Activated T-helper 17 cell treated with anti-CD3 and anti-CD28 coated beads, Interleukin-2, amount 50 U/mL, for 72 hours (primary cell): ENCODE measurements at regions not wholly inside any gene's neighbourhood (a gene's known extent, or its start where the extent isn't known, plus 50 kb on each side); places are given as distances from the start of the nearest gene placed in this dataset.

ENCODE experiments used
- ATAC-seq: fragments of 150-1000 bp; cut with Tn5 transposase; replicated peaks from 2 replicates; pipeline ENCODE4 v1.10.0; 2021; ENCODE audit warnings: mild to moderate bottlenecking, moderate library complexity
- H3K27ac Mint-ChIP-seq: one replicate; pipeline ENCODE4 v1.8.0; 2022; ENCODE audit warnings: mixed read lengths
- H3K27me3 Mint-ChIP-seq: one replicate; pipeline ENCODE4 v1.8.0; 2022; ENCODE audit warnings: mixed read lengths
- H3K36me3 Mint-ChIP-seq: one replicate; pipeline ENCODE4 v1.8.0; 2022; ENCODE audit warnings: low read depth, mild to moderate bottlenecking, mixed read lengths
- H3K4me1 Mint-ChIP-seq: one replicate; pipeline ENCODE4 v1.8.0; 2022; ENCODE audit warnings: mixed read lengths
- H3K4me3 Mint-ChIP-seq: one replicate; pipeline ENCODE4 v1.8.0; 2022; ENCODE audit warnings: mild to moderate bottlenecking, mixed read lengths
- H3K9me3 Mint-ChIP-seq: one replicate; pipeline ENCODE4 v1.8.0; 2022; ENCODE audit warnings: mixed read lengths

DNA sequence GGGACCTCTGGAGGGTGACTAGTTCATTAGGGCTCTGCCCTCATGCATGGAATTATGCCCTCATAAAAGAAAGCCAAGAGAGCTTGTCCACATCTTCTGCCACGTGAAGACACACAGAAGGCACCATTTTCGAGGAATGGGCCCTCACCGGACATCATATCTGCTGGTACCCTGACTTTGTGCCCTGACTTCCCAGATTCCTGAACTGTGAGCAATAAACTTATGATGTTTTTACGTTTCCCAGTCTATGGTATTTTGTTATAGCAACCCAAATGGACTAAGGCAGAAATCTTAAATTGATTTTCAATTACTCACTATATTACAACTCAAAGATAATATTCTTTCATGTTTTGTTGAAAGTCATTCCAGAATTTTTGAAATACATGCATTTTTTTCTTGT lies 163.8 kb upstream of the PAPPA start:
- no peak overlapping the region for H3K4me3 Mint-ChIP-seq
- H3K27me3 Mint-ChIP-seq = no peaks in the 10 kb centered on the region
- H3K36me3 Mint-ChIP-seq = no peaks in the 10 kb centered on the region
- H3K27ac Mint-ChIP-seq = no peak overlapping the region
- H3K9me3 Mint-ChIP-seq = peaks cover 9% of the 10 kb centered on the region
- ATAC-seq = no peak
- no peaks in the 10 kb centered on the region for H3K4me1 Mint-ChIP-seq

DNA sequence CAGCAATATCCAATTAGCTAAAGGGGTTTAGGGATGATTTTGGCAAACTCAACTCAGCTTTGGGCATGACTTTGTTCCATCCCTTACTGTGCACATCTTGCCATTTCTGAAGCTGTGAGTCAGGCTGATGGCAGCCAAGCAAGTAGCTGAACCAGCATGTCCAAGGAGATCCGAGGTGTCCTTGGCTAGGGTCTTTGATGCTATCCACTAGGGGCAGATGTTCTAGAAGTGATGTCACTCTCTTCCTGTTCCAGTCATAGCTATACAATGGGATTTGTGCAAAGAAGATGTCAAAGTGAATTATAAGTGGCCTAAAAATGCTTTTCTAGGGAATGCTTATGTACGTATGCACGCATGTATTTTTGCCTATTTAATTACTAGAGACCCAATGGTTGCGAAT lies 160.8 kb upstream of the PAPPA start:
- H3K36me3 Mint-ChIP-seq = no peaks in the 10 kb centered on the region
- H3K27me3 Mint-ChIP-seq = peaks cover 3% of the 10 kb centered on the region
- no peak for ATAC-seq
- H3K4me3 Mint-ChIP-seq = no peak overlapping the region
- H3K4me1 Mint-ChIP-seq = no peaks in the 10 kb centered on the region
- H3K27ac Mint-ChIP-seq = no peak overlapping the region
- H3K9me3 Mint-ChIP-seq = peaks cover 6% of the 10 kb centered on the region

DNA sequence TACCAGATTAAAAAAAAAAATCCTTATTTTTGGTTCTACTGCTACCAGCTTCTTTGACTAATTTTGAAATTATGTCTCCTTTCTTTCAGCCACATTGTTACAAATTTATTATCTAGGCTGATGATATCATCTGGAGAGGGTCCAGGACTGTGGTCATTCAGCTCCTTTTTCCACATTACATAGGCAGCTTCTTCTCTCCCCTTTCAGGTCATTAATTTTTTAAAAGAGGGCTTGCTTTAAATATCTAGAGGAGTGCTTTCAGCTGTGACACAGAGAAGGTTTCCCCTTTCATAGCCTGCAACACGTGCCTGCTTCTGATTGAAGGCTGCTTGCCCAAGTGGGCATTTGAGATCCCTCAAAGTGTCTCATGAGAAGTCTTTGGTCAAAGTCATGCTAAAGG lies 155.7 kb upstream of the PAPPA start:
- no peaks in the 10 kb centered on the region for H3K36me3 Mint-ChIP-seq
- H3K27ac Mint-ChIP-seq = no peak overlapping the region
- no peak overlapping the region for H3K4me3 Mint-ChIP-seq
- H3K27me3 Mint-ChIP-seq = peaks cover 3% of the 10 kb centered on the region
- no peak for ATAC-seq
- peaks cover 3% of the 10 kb centered on the region for H3K9me3 Mint-ChIP-seq
- no peaks in the 10 kb centered on the region for H3K4me1 Mint-ChIP-seq

DNA sequence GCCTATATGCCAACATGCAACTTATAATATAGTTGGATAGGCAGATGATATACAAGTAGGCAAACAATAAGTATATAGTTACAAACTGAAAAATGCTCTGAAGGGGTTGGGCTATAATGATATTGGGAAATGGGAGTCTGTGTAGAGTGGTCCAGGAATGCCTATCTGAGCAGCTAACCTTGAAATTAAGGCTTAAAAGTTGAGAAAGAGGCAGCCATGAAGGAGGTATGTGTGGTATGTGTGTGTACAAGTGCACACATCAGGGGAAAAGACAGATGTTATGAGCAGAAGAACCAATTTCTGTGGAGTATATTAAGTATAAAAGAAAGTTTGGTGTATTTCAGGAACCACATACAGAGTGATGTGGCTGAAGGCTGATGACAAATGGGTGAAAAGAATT lies 154.9 kb upstream of the PAPPA start:
- Mint-ChIP-seq H3K36me3 (no peaks in the 10 kb centered on the region), H3K9me3 (peaks cover 3% of the 10 kb centered on the region), H3K27me3 (peaks cover 3% of the 10 kb centered on the region), H3K4me3 (no peak overlapping the region), H3K4me1 (no peaks in the 10 kb centered on the region), H3K27ac (no peak overlapping the region)
- no peak for ATAC-seq

DNA sequence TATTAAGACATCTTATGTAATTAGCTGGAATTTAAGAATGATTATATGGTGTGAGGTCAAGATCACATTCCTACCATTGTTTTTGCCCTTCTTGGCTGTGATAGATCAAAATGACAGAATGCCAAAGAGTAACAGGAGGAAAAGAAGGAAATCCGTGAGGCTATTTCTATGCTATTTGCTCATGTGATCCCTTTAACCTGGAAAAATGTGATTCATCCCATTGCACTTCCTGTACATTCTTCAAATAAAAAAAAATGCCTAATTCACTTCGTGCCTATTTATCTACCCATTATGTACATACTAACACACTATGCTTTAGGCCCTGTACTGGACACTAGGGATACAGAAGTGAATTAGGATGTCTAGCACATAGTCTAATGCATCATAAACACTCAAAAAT lies 154.1 kb upstream of the PAPPA start:
- H3K4me1 Mint-ChIP-seq = no peaks in the 10 kb centered on the region
- H3K4me3 Mint-ChIP-seq = no peak overlapping the region
- ATAC-seq = no peak
- H3K27me3 Mint-ChIP-seq = peaks cover 3% of the 10 kb centered on the region
- peaks cover 3% of the 10 kb centered on the region for H3K9me3 Mint-ChIP-seq
- no peaks in the 10 kb centered on the region for H3K36me3 Mint-ChIP-seq
- H3K27ac Mint-ChIP-seq = no peak overlapping the region

DNA sequence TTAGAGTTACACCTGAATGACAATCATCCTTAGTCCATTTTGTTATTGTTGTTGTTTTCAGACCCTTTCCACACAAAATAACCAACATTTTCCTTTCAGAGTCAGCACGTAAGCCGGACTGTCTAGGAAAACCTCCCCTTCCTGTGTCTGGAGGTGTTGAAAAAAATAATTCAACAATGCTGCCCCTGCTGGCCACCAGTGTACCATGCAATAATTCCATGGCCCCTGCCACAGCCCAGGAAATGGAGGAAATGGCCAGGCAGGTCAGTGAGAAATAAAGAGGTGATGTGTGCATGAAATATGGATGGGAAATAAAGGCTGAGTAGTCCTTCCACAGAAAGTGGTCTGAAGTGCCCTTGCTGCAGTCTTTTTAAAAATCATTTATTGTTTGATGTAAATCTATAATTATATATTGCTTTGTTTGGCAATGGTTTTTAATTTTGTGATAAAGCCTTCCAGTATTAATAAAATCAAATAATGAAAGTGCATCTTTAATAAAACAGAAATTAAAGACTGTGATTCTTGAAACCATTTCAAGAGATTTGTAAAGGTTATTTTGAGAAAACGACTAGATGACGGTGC lies 152.8 kb upstream of the PAPPA start:
- Mint-ChIP-seq H3K36me3 (no peaks in the 10 kb centered on the region), H3K27ac (no peak overlapping the region), H3K27me3 (peaks cover 3% of the 10 kb centered on the region)

DNA sequence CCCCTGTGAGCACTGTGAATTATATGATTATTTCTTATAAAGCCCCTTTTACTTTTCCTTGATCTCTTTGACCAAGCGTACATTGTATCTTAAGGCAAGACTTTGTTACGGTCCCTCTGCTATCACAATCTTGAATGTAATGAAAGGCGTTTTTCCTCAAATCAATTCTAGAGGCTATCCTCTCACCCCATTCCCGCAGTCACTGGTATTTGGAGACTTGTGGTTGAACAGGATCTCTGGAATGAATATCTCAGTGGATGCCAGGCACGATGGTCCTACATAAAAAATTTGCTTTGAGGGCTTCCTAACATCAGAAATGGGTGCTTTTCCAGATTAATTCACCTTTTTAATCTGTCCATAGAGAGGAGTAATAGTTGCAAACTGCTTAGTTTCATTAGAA lies 151.4 kb upstream of the PAPPA start:
- H3K4me3 Mint-ChIP-seq = no peak overlapping the region
- no peaks in the 10 kb centered on the region for H3K36me3 Mint-ChIP-seq
- no peaks in the 10 kb centered on the region for H3K4me1 Mint-ChIP-seq

More for the DNA sequence above, 152.8 kb upstream of the PAPPA start:
- Mint-ChIP-seq H3K9me3 (peaks cover 3% of the 10 kb centered on the region), H3K4me3 (no peak overlapping the region), H3K4me1 (no peaks in the 10 kb centered on the region)
- ATAC-seq = no peak

DNA sequence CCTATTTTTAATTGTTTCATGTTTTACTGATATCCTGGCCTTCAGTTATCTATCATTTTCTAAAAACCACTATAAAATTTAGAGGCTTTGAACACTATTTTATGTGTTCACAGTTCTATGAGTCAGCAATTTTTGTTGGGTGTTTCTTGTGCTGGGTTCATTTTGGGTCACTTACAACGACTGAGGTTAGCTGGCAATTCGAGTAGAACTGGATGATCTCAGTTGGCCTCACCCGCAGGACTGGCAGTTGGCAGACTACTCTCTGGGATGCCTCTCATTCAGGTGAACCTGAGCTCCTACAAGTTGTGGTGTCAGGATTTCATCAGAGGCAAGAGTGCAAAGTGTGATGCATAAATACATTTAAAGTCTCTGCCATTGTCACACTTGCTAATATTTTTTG lies 151.0 kb upstream of the PAPPA start:
- H3K27ac Mint-ChIP-seq = no peak overlapping the region

More for the DNA sequence above, 151.4 kb upstream of the PAPPA start:
- Mint-ChIP-seq H3K27me3 (no peaks in the 10 kb centered on the region), H3K9me3 (peaks cover 3% of the 10 kb centered on the region), H3K27ac (no peak overlapping the region)
- ATAC-seq = no peak

DNA sequence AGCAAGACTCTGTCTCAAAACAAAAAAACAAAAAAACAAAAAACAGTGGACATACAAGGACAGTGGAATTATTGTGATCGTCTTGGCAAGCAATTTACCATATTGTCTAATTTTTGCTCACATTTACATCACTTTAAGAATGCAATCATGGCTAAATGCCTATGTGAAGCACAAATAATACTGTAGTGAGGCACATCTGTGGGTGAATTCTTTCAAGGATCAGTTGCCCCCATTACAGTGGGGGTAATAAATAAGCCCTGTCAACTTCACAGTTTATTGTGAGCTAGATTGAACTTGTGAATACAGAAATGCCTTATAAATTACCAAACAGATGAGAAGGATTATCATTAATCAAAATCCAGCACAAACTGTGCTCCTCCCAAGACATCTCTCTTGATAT lies 150.2 kb upstream of the PAPPA start:
- H3K27me3 Mint-ChIP-seq = no peaks in the 10 kb centered on the region
- H3K4me1 Mint-ChIP-seq = no peaks in the 10 kb centered on the region
- H3K27ac Mint-ChIP-seq = no peak overlapping the region
- ATAC-seq = no peak
- H3K36me3 Mint-ChIP-seq = no peaks in the 10 kb centered on the region
- H3K9me3 Mint-ChIP-seq = peaks cover 3% of the 10 kb centered on the region
- H3K4me3 Mint-ChIP-seq = no peak overlapping the region

More for the DNA sequence above, 151.0 kb upstream of the PAPPA start:
- H3K9me3 Mint-ChIP-seq = peaks cover 3% of the 10 kb centered on the region
- no peaks in the 10 kb centered on the region for H3K36me3 Mint-ChIP-seq
- ATAC-seq = no peak
- H3K27me3 Mint-ChIP-seq = no peaks in the 10 kb centered on the region
- no peaks in the 10 kb centered on the region for H3K4me1 Mint-ChIP-seq
- no peak overlapping the region for H3K4me3 Mint-ChIP-seq

DNA sequence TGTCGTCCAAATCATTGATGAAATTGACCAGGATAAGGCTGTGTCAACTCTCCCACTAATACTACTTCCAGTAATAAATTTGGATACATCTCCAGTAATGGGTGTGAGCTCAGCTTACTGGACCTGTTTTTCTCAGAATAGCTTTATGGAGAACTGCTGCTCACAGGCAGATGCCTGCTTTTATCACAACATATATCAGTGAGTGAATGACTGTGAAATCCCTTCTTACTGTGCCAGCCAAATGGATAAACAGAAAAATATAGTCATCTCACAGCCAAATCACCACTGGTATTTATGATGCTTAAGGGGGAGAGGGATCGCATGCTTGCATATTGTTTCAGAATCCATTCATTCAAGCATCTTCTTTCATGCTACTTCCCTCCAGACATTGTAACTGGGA lies 148.4 kb upstream of the PAPPA start:
- Mint-ChIP-seq H3K4me3 (no peak overlapping the region), H3K4me1 (no peaks in the 10 kb centered on the region), H3K27me3 (no peaks in the 10 kb centered on the region), H3K36me3 (no peaks in the 10 kb centered on the region), H3K27ac (no peak overlapping the region), H3K9me3 (no peaks in the 10 kb centered on the region)
- no peak for ATAC-seq

DNA sequence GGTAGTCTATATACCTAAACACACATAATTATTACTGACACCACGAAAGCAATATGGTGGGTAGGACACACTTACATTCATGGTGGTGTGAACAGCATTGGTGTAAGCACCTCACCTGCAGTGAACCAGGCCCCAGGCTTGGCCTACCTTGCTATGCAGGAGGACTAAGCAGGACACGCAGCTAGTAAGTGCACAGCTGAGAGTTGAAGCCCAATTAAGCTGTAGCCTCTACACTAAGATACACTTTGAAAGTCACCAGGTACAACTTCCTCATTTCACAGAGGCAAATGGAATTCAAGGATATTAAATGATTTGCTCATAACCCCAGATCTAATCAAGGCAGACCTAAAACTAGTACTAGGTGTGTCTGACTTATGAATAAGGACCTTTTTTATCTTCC lies 145.8 kb upstream of the PAPPA start:
- H3K4me1 Mint-ChIP-seq = no peaks in the 10 kb centered on the region
- no peaks in the 10 kb centered on the region for H3K27me3 Mint-ChIP-seq
- no peaks in the 10 kb centered on the region for H3K9me3 Mint-ChIP-seq
- no peak overlapping the region for H3K27ac Mint-ChIP-seq
- no peak overlapping the region for H3K4me3 Mint-ChIP-seq
- no peaks in the 10 kb centered on the region for H3K36me3 Mint-ChIP-seq
- ATAC-seq = no peak

DNA sequence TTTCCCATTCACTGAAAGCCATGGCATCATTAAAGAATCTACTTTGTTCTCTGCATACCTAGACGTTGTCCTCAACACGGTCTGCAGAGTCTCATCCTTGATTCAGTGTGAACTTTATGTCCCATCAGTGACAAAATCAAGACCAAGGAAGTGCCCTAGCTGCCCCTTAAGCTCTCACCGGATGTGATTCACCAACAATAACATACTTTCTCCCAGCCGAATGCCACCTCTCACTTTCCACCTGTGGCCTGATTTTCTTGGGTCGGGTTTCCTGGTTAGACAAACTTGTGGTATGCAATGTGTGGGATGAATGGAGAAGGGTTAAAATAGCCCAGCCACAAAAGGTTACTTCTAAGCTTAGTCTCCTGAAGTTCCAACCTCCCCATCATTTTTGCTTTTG lies 145.3 kb upstream of the PAPPA start:
- Mint-ChIP-seq H3K27me3 (no peaks in the 10 kb centered on the region), H3K9me3 (peaks cover under 1% of the 10 kb centered on the region), H3K27ac (no peak overlapping the region), H3K4me3 (no peak overlapping the region), H3K36me3 (no peaks in the 10 kb centered on the region), H3K4me1 (no peaks in the 10 kb centered on the region)
- no peak for ATAC-seq

DNA sequence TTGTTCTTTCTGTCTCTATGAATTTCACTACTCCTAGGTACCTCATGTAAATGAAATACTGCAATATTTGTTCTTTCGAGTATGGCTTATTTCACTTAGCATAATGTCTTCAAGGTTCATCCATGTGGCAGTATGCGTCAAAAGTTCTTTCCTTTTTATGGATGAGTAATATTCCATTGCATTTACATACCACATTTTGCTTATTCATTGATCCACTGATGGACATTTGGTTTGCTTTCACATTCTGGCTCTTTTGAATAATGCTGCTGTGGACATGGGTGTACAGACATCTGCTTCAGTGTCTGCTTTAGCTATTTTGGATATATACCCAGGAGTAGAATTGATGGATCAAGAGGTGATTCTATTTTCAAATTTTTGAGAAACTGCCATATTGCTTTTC lies 144.2 kb upstream of the PAPPA start:
- H3K27ac Mint-ChIP-seq = no peak overlapping the region
- H3K9me3 Mint-ChIP-seq = peaks cover 3% of the 10 kb centered on the region
- no peaks in the 10 kb centered on the region for H3K36me3 Mint-ChIP-seq
- no peak overlapping the region for H3K4me3 Mint-ChIP-seq
- H3K4me1 Mint-ChIP-seq = no peaks in the 10 kb centered on the region
- H3K27me3 Mint-ChIP-seq = no peaks in the 10 kb centered on the region
- ATAC-seq = no peak

DNA sequence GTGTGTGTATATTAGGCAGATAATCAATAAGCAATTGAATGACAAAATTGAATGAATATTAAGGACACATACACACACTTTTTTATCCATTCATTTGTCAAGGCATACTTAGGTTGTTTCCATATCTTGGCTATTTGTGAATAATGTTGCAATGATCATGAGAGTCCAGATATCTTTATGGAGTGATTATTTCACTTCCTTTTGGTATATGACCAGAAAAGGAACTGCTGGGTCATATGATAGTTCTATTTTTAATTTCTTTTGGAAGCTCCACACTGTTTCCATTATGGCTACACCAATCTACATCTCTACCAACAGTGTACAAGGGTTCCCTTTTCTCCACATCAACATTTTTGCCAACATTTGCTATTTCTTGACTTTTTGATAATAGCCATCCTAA lies 137.7 kb upstream of the PAPPA start:
- Mint-ChIP-seq H3K9me3 (peaks cover 11% of the 10 kb centered on the region), H3K27ac (no peak overlapping the region), H3K4me1 (no peaks in the 10 kb centered on the region), H3K36me3 (no peaks in the 10 kb centered on the region), H3K4me3 (no peak overlapping the region), H3K27me3 (no peaks in the 10 kb centered on the region)
- no peak for ATAC-seq

DNA sequence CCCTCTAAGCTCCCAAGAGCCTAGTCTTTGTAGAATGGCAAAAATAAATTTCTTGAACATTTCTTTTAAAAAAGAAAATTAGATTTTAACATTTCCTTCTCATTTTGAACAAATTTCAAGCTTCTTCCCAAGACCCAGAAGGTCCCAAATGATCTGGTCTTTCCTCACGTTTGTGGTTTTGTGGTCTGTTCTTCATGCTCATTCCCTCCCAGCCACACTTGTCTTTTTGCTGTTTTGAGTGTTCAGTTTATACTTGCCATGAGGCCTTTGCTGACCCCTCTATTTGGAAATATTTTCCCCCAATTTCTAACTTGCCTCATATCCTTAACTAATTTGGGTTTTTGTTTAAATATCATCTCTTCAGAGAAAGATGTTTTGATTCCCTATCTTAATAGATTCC lies 133.4 kb upstream of the PAPPA start:
- no peak for ATAC-seq
- H3K27ac Mint-ChIP-seq = no peak overlapping the region

DNA sequence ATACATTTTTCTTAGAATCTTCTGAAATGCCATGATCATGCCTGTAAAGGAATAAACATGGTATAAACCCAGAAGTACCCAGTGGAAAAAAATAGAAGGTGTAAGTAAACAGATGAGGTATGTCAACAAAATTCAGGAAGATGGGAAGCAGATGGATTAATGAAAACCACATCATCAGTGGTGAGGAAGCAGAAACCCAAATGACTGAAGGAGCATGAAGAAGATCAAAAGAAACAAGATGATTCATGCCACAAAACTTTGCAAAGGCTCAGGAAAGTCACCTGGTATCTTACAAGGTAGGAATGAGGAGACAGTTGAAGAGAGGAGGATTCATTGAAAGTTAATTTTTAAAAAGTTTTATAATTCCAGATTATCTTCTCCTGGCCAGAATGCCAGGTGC lies 132.8 kb upstream of the PAPPA start:
- H3K4me1 Mint-ChIP-seq = no peaks in the 10 kb centered on the region
- H3K36me3 Mint-ChIP-seq = no peaks in the 10 kb centered on the region
- H3K27me3 Mint-ChIP-seq = no peaks in the 10 kb centered on the region
- no peak overlapping the region for H3K27ac Mint-ChIP-seq
- peaks cover 8% of the 10 kb centered on the region for H3K9me3 Mint-ChIP-seq
- no peak for ATAC-seq
- H3K4me3 Mint-ChIP-seq = no peak overlapping the region

More for the DNA sequence above, 133.4 kb upstream of the PAPPA start:
- no peaks in the 10 kb centered on the region for H3K27me3 Mint-ChIP-seq
- H3K4me3 Mint-ChIP-seq = no peak overlapping the region
- no peaks in the 10 kb centered on the region for H3K36me3 Mint-ChIP-seq
- peaks cover 8% of the 10 kb centered on the region for H3K9me3 Mint-ChIP-seq
- no peaks in the 10 kb centered on the region for H3K4me1 Mint-ChIP-seq
